GM18526 (cell line): ENCODE measurements at regions not wholly inside any gene's neighbourhood (a gene's known extent, or its start where the extent isn't known, plus 50 kb on each side); places are given as distances from the start of the nearest gene placed in this dataset.

ENCODE experiments used
- POLR2A ChIP-seq: IDR thresholded peaks from 3 replicates; pipeline ENCODE4 v1.6.1; 2011; ENCODE audit not compliant: insufficient read length; ENCODE audit errors: extremely low read depth

GRCh38 chr2:181318504-181319280, 138.5 kb upstream of the ITGA4 start:
- no peak for TF ChIP-seq POLR2A

GRCh38 chr2:181319286-181319685, 137.9 kb upstream of the ITGA4 start:
- no peak for TF ChIP-seq POLR2A

GRCh38 chr2:181320638-181321037, 136.5 kb upstream of the ITGA4 start:
- TF ChIP-seq POLR2A, result no peak

GRCh38 chr2:181324912-181325311, 132.3 kb upstream of the ITGA4 start:
- TF ChIP-seq POLR2A, result no peak

- no peak for TF ChIP-seq POLR2A
Measured at GRCh38 chr2:181326661-181327060, 130.5 kb upstream of the ITGA4 start.

- no peak for TF ChIP-seq POLR2A
Measured at GRCh38 chr2:181330286-181330685, 126.9 kb upstream of the ITGA4 start.

- TF ChIP-seq POLR2A, result no peak
Measured at GRCh38 chr2:181332044-181332605, 125.1 kb upstream of the ITGA4 start.

- no peak for TF ChIP-seq POLR2A
Measured at GRCh38 chr2:181334158-181334826, 122.9 kb upstream of the ITGA4 start.

GRCh38 chr2:181340891-181341290, 116.3 kb upstream of the ITGA4 start:
- no peak for TF ChIP-seq POLR2A

- no peak for TF ChIP-seq POLR2A
Measured at GRCh38 chr2:181341855-181342600, 115.2 kb upstream of the ITGA4 start.

GRCh38 chr2:181348107-181348837, 108.9 kb upstream of the ITGA4 start:
- TF ChIP-seq POLR2A, result no peak

GRCh38 chr2:181352158-181352557, 105.0 kb upstream of the ITGA4 start:
- TF ChIP-seq POLR2A, result no peak

- TF ChIP-seq POLR2A, result no peak
Measured at GRCh38 chr2:181354626-181355025, 102.6 kb upstream of the ITGA4 start.

GRCh38 chr2:181356526-181357130, 100.6 kb upstream of the ITGA4 start:
- no peak for TF ChIP-seq POLR2A
